ENCODE measurements at regions not wholly inside any gene's neighbourhood (a gene's known extent, or its start where the extent isn't known, plus 50 kb on each side); places are given as distances from the start of the nearest gene placed in this dataset.

- TF ChIP-seq CTCF (IDR thresholded peaks at IDR 0.05; ENCODE audit: insufficient read depth, low read depth, low read length) (no peak), EZH2 (IDR thresholded peaks at IDR 0.05; ENCODE audit: insufficient read depth, low read length) (no peak)
Observed at GRCh38 chr11:121884626-121885025, 231.4 kb downstream of the BLID start.

Data from astrocyte (in vitro differentiated cells and primary cell).